ENCODE measurements at regions not wholly inside any gene's neighbourhood (a gene's known extent, or its start where the extent isn't known, plus 50 kb on each side); places are given as distances from the start of the nearest gene placed in this dataset.

DNA sequence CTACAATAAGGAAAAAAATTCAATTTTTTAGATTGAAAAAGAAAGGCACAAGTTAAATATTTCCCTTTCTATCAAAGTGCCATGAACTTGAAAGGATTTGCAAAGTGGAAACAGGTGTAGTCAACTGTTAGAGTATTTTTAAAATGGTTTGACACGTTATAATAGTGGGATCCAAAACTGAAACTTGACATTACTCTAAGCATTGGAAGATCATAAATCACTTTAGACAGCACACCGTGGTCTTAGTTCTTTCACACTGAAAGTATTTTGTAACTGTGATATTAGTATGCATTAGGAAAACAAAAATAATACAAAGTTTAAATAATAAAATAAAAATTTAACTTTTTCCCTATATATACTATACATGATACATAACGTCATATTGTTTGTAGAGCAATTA is 933.1 kb downstream of the EPHA3 start:
- TF ChIP-seq, protein P1, sequence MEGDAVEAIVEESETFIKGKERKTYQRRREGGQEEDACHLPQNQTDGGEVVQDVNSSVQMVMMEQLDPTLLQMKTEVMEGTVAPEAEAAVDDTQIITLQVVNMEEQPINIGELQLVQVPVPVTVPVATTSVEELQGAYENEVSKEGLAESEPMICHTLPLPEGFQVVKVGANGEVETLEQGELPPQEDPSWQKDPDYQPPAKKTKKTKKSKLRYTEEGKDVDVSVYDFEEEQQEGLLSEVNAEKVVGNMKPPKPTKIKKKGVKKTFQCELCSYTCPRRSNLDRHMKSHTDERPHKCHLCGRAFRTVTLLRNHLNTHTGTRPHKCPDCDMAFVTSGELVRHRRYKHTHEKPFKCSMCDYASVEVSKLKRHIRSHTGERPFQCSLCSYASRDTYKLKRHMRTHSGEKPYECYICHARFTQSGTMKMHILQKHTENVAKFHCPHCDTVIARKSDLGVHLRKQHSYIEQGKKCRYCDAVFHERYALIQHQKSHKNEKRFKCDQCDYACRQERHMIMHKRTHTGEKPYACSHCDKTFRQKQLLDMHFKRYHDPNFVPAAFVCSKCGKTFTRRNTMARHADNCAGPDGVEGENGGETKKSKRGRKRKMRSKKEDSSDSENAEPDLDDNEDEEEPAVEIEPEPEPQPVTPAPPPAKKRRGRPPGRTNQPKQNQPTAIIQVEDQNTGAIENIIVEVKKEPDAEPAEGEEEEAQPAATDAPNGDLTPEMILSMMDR (IDR thresholded peaks at IDR 0.05) = no peak
- no peak for TF ChIP-seq POLR2A (IDR thresholded peaks at IDR 0.05)
